Activated gamma-delta T cell treated with Interleukin-2 at 50 U/mL for 16 hours (primary cell): ENCODE measurements at regions not wholly inside any gene's neighbourhood (a gene's known extent, or its start where the extent isn't known, plus 50 kb on each side); places are given as distances from the start of the nearest gene placed in this dataset.

Experiments used
- DNase-seq: peaks from one replicate; pipeline ENCODE4 v3.0.0-alpha.2; 2020

DNA sequence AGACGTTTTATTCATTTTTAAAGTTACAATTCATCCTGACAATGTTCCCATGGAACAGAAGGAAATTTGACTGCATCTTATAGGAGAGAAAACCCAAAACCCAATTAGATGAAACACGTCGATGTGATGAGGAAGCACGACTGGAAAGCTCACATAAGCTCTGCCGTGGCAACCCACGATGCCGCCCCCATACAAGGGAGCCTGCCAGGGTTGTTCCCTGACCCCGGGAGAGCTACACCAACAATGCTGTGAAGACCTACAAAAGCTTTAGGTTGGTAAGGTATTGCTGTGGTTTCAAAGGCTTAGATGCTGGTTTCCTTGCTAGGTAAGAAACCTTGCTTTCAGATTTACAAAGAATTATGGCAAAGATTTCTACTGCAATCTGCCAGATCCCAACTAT is 393.1 kb downstream of the KLF12 start:
- DNase-seq = no peak

DNA sequence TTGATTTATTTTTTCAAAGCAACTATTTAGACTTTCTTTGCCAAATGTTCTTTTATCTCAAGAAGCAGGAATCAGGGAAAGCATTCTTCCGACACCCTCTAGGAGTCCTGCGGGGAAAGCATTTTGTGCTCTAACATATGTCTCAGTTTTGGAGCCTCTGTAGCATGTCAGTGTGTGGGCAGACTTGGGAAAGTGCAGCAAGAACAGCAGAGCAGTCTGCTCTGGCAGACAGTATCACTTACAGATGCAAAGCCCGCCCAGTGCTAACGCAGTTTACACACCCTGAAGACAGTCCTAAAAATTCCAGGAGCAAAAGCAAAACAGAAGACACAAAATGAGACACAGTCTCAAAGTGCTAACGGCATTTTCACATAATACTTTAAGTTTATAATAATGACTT is 393.5 kb downstream of the KLF12 start:
- no peak for DNase-seq

DNA sequence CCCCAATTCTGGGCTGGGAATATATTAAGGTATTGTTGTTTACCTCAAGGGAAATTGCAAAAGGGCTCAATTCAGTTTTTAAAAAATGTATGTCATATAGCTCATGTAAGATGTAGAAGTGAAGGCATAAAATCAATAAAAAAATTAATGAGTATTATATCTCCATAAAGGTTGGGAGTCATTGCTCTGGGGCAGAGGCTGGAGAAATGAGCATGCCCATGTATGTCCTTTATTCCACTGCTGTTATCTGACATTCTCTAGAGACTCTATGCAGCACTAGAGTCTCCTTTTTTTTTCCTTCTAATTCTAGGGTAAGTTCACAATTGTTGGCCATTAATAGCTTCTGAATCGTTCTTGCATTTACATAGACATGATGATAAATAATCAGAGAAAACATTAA is 394.8 kb downstream of the KLF12 start:
- DNase-seq = no peak

DNA sequence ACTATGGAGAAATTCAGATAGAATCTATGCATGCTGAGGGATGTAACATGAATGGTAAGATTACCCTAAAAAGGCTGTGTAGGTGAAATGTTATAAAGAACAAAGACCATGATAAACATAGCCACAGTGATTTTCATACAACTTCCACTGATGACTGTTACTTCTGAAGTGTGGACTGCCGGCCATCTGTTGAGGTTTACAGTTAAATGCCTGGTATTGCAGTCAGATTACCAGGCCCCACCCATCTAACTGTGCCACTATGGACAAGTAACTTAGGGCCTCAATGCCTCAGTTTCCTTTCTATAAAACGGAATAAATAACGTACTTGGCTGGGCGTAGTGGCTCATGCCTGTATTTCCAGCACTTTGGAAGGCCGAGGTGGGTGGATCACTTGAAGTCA is 395.6 kb downstream of the KLF12 start:
- no peak for DNase-seq

DNA sequence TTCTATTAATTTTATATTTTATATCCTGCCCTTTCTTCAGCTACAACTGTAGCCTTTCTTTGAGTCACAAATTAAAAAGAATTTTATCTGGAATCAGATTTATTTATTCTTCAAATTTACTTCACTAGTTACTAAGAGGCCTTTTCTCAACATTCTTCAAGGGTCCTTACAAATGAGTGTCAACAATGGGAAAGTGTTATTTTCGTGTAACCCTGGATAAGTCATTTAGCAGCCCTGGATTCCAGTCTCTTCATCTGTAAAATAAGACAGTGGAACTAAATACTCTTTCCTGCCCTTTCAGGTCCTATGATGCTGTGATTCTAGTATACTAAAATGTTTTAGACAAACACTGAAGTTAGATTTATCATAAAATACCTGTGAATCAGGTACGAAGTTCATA is 397.0 kb downstream of the KLF12 start:
- DNase-seq = no peak

DNA sequence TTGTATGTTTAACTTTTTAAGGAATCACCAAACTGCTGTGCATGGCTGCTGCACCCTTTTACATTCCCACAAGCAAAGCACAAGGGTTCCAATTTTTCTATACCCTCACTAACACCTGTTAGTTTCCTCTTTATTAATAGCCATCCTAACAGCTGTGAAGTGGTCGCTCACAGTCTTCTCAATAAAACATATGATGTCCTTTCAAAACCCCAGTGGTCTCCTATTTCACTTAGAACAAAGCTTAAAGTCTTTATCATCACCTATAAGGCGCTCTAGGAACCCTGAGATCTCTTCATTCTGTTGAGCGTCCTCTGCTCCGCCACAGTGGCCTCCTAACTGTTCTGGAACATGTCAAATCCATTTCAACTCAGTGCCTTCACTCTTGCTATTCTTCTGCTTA is 400.5 kb downstream of the KLF12 start:
- no peak for DNase-seq

DNA sequence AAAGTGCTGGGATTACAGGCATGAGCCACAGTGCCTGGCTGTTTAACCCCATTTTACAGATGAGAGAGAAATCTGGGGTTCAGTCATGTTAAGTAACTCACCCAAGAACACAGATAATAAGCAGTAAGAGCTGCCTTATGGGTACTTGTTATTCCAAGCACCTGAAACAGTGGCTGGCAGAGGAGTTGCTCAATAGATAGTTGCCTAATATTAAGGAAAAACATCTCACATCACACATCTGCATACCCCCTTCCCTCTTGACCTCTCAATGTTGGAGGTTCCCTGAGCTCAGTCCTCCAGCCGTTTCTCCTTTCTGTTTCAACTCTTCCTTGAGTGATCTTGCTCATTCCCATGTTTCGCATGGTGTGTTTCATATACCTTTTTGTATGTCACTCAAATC is 401.9 kb downstream of the KLF12 start:
- no peak for DNase-seq

DNA sequence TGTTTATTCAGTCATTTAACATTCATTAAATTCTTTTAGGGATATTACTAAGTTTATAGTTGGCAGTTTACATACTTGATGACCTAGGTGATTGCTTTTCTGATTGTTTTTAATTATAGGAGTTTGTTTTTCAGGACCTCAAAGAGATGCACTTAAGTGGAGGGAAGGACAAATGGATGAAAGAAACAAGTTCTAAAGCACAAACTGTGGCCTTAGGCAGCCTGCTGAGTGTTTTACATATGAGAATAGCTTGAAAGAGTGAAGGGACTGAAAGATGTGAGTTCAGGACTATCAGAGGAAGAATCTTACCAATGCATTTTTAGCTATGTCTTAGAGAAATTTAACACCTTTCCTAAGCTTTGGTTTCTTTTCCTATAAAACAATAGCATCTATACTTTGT is 402.6 kb downstream of the KLF12 start:
- DNase-seq = no peak

DNA sequence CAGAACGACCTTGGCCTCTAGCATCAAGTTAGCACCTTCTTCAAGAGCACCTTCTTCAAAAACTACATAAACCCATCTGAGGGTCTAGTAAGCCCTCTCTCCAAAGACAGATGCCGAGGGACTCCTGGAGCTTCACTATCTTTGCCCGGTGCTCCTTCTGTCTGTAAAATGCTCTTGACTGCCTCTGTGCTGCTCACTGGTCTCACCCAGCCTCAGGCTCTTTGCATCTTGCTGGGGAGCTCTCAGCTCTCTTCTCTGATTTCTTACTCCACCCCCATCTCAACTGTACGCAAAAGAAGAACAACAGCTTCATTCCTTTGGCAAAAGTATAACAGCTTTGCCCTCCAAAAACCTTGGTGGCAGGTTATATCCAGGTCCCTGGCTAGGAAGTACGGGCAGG is 404.2 kb downstream of the KLF12 start:
- DNase-seq = no peak

DNA sequence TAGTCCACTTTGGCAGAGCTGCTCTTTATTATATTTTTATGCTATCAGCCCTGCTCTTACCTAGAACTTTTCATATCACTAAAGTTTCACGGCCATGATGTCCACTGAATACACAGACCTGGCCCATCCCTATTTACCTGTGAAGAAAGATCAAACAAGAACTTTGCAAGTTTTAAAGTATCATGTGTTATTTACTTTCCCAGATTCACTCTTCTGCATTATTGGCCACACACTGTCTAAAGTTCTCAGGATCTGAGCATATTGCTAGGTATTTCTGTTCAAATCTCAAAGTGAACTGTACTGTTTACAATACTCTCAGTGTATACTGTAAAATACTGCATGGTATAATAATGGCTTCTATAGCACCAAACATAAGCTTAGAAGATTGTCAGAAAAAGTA is 405.2 kb downstream of the KLF12 start:
- no peak for DNase-seq

DNA sequence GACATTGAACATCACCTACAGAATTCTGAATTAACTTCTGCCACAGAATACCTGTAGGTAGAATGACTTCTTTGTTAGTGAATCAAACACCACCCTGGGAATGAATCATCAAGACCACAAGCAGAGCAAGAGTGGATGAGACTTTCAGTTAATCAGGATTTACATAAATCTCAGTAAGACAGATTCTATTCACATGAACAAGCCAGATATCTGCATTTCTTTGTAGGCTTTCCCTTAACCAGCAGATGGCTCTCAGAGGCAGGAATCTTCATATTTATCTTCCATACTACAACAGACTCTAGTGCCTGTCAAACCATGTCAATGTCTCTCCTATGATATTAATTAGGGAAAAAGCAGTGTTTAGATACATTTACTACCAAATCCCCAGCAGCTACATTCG is 412.1 kb downstream of the KLF12 start:
- no peak for DNase-seq

DNA sequence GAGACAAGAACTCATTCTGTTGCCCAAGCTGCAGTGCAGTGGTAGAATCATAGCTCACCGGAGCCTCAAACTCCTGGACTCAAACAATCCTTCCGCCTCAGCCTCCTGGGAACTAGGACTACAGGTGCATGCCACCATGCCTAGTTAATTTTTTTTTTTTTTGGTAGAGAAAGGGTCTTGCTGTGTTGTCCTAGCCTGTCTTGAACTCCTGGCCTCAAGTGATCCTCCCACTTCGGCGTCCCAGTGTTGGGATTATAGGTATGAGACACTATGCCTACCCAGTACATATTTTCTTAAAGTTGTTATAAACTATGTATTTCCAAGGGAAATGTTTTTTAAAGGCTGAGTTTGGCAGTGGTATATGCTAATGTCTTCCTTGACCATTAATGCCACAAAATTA is 412.6 kb downstream of the KLF12 start:
- no peak for DNase-seq

DNA sequence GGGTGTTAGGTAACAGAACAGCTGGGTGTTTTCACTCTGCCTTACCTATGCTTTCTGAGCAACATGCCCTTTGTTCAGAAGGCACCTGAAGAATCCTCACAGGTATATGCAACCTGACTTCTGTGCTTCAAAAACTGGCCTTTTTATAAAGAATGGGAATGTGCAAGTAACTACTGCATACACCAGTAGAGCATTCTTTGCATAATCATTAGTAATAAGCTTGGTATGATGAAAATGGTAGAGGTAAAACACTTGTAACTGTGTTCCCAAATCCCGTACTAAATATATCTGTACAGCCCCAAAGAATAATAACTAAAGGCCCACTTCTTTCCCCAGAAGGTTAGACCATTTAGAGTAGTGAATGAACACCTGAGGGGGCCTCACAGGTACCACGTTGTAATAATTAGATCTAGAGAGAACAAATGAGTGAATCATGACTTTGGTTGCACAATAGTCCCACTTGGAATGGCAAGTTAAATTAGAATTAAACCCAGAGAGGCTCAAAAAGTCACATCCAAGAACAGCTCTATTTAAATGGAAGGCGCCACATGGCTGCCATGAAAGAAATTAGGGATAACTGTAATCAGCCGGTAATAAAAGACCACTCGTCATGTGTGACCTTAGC is 413.9 kb downstream of the KLF12 start:
- DNase-seq = no peak

DNA sequence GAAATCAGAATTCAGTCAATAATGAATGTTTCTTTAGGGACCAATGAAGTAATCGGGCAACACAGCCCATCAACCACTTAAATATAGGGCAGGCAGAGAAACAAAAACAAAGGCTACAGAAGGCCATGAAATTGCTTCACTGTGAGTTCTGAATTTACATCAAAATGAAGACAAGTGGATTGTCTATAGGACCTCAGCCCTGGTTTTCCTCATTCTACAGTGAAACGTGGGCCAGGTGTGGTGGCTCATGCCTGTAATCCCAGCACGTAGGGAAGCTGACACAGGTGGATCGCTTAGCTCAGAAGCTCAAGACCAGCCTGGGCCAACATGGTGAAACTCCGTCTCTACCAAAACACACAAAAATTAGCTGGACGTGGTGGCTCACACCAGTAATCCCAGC is 416.0 kb downstream of the KLF12 start:
- no peak for DNase-seq

DNA sequence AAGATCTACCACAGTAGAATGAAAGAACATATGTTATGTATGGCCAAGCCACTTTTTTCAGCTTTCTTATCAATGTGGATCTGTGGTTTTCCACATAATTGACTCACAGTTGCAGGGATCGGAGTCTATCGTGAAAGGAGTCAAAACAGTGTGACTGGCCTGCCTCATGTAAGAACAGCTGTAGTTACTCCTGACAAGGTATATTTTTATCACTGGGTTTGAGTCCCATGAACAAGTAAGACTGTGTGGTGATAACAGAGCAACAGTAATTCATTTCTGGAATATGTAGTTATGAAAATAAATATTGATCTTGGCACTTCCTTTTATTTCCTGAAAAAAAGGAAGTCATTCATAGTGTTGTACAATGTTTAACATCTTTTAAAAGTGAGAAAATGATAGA is 416.6 kb downstream of the KLF12 start:
- no peak for DNase-seq

DNA sequence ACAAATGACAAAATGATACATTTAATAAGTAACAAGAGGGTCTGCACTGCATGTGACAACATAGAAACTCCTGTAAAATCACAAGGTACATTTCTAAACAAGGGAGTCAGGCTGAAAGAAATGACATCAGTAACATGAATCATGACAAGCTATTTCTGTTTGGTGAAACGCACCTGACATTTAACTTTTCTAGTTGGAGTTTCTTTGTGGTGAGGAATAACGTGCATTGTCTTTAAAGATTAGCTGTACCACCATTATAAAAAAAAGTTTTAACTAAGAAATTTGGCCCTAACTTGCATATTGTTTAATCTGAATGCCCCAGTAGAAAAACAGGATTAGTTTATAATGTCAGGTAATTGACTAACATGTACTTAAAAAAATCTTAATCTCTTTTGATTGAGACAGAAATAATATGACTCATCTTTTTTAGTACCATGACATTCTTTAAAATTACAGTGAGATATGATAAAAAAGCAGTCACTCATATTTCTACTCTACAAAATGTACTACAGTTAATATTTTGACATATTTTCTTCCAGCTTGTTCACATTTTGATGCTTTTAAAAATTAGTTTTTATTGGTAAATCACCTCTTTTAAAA is 418.2 kb downstream of the KLF12 start:
- DNase-seq = no peak

DNA sequence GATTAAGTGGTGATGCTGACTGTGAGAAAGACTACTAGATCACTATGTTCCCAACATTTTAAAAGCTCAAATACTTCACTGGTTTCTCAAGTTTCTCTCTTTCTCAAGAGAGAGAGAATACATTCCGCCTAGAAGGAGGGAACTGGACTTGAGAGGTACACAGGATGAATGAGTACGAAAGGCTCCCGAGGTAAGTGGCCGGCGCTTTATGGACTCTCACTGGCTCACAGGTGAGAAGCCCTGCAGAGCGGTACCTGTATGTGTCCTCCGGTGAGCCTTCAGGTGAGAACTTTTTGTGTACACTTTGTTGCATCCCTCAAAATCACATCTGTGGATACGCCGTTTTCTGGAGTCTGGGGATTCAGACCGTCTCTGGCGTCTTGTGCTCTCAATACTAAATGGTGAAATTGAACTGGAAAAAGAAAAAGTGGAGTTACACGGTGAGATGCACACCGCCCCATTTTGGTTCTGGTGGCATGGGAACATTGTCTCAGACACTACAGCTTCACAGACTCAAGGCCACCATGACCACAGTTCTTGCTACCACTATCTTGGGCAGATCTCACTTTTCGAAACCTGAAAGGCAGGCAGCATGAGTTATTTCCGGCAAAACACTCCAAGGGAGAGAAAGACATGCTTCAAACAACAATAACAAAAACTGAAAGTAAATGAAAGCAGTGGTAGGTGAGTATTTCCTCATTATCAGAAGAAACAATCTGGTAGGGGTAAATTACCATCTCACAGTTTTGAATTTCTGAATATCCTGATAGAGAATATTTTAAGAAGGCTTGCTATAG is 418.9 kb downstream of the KLF12 start:
- DNase-seq = peak; percentile 50

DNA sequence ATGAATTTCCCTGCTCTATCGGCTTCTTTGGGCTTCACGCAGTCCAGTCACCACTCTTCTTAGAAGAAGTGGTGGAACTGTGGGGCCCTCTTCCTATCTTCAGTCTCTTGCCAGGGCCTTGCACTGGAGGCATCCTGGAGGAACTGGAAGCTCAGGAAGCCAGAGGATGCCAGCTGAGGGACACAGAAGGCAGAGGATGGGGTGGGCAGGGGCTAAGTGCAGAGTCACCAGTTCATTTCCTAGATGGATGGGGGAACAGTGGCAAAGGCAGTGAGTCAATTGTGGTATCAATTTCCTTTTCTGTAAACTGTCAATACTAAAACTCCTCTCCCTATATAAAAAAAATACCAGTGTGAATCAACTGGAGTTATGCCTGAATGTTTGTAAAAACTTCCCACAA is 419.7 kb downstream of the KLF12 start:
- DNase-seq = no peak

DNA sequence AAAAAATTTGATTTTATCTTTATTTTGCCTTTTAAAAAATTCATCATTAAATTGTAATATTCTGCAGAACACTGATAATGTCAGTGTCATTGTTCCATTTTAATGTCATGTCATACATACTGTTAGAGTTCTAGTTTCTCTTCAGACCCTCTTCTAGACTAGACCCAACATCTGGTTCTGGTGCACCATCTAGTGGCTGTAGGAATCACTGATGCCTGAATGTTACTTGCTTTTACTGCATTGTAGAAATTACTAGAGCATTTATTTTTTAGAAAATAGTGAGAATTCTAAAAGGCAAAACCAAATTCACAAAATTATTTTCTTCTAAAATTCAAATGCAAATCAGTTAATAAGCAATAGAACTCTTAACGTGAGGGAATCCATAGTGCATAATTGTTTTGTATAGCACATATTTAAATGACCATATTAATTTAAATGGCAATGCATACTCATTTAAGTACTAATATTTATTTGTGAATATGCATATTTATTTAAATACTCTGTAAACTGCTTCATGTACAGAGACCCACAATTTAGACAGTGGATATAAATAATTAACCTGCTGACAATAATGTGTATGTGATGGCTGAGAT is 425.7 kb downstream of the KLF12 start:
- peak; percentile 34 for DNase-seq

DNA sequence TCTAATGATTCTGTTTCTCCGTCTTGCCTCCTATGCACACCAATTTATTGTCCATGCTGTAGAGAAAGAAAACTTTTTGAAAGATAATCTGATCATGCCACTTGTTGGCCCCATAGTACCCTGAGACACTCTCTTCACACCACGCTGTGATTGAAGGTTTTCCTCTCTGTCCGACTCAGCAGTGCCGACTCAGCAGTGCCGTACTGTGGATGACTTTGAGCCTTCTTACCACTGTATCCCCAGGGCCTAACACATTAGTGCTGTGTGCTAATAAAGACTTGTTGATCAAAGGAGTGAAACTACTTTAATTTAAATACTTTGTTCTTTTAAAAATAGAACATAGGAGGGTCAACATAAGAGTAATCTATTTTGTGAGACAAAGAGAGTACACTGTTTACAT is 429.6 kb downstream of the KLF12 start:
- no peak for DNase-seq

DNA sequence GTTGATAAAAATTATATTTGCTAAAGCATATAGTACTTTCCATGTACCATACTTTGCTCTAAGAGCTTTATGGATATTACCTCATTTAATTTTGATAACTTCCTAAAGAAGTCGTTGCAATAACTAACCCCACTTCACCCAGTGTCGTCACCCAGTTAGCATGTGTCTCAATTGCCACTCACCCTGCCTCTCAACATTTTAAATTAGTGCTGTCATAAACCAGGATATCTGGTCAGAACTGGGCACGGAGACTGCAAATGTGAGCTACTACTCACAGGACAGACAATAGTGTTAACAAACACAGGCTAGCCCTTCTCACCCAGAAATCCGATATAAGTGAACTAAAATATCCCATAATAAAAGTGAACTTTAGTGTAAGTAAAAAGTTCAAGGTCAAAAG is 430.6 kb downstream of the KLF12 start:
- DNase-seq = no peak

DNA sequence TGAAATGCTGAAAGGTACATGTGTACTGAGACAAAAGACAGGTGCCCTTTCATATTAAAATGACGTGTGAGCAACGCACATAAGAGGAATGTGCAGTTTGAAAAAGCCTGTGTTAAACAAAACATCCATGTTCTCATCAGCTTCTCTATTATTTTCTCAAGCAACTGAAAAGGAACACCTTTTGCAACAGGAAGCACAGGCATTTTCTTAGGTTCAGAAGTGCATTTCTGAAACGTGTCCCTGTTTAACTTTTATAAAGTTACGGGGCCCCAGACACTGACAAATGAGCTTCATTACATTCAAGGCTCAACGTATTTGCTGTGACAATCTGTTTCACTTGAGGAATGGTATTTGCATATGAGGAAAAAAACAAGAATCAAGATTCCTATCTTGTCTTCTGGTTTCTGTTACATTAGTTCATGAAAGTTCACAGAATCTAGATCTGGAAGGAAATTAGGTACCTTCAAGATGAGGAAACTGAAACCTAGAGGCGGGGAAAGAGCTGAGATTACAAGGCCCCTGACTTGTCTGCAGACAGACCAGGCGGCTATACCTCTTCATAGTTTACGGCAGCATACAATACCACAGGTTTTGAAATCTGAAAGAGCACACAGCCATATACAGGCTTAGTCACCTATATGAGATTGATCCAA is 431.7 kb downstream of the KLF12 start:
- no peak for DNase-seq

DNA sequence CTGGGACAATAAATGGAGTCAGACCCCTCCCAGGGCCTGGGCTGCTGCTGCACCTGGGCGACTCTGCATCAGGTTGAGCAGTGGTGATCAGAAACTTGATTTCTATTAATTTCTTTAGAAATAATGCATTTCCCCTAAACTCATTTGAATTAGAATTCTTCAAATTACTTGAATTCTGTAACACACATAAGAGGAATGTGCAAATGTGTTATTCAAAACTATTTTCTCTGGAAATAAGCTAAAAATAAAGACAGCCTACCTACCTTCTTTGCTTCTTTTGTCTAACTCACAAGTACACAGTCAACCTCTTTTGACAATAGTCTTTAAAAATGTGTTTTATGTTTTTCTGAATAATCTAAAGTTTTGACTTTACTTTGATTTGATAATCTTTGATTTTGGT is 433.0 kb downstream of the KLF12 start:
- DNase-seq = no peak

DNA sequence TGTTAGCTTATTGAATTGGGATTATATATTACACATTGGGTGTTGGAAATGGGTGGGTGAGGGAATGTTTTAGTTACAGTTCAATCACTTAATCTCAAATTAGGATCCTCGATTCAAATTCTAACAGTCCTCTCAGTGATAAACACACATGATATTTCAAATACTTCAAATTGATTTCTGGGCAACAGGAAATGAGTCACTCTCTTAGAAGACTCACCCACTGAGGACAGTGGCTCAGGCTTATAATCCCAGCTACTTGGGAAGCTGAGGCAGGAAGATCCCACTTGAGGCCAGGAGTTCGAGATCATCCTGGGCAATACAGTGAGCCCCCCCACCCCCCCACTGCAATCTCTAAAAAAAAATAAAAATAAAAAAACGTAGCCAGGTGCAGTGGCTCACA is 435.3 kb downstream of the KLF12 start:
- no peak for DNase-seq
